Ovary (tissue), 7 donors: ENCODE measurements at regions not wholly inside any gene's neighbourhood (a gene's known extent, or its start where the extent isn't known, plus 50 kb on each side); places are given as distances from the start of the nearest gene placed in this dataset.

ENCODE experiments used
- DNase-seq, 5 donors: peaks; one replicate each; pipeline ENCODE4 v3.0.0-alpha.2; 2019 to 2020
- H3K27ac ChIP-seq, 2 donors: fragments of 200-600 bp; one replicate each; pipeline versions ENCODE4 v1.5.1 to v1.8.0; 2019 to 2022
- H3K27me3 ChIP-seq: fragments of 200-600 bp; one replicate; pipeline ENCODE4 v1.8.0; 2022
- H3K36me3 ChIP-seq: fragments of 200-600 bp; sonication (generic); one replicate; pipeline ENCODE4 v1.5.1; 2019
- H3K4me1 ChIP-seq: one replicate; pipeline ENCODE4 v1.8.1; 2013; ENCODE audit warnings: mild to moderate bottlenecking, moderate library complexity; ENCODE audit not compliant: insufficient read depth
- H3K4me3 ChIP-seq: fragments of 200-600 bp; sonication (generic); one replicate; pipeline ENCODE4 v1.5.1; 2017
- H3K9me3 ChIP-seq, 2 donors: fragments of 200-600 bp in 1 of 2; sonication (generic) in 1 of 2; one replicate each; pipeline versions ENCODE4 v1.5.1 to v1.8.1; 2013 to 2019; ENCODE audit warnings: mild to moderate bottlenecking in 1 of 2, moderate library complexity in 1 of 2
- CTCF ChIP-seq, 3 donors: fragments of 450-650 bp in 2 of 3; fragments of 200-600 bp in 1 of 3; IDR thresholded peaks; one replicate each; pipeline versions ENCODE4 v1.5.1 to v1.8.0; 2016 to 2022; ENCODE audit warnings: antibody characterized with exemption in 3 of 3, mild to moderate bottlenecking in 1 of 3
- EP300 ChIP-seq: sonication (generic); formaldehyde crosslinking; IDR thresholded peaks from one replicate; pipeline ENCODE4 v1.6.1; 2017; ENCODE audit warnings: antibody characterized with exemption
- POLR2A ChIP-seq: fragments of 450-650 bp; IDR thresholded peaks from one replicate; pipeline ENCODE4 v1.6.1; 2017; ENCODE audit warnings: antibody characterized with exemption, mild to moderate bottlenecking, moderate library complexity
- WGBS, 3 donors: extraction: QIAGEN DNeasy Blood & Tissue Kit in 1 of 3; methylation state at CpG; one replicate each; pipeline versions ENCODE4 v1.1.5 to v1.1.7; 2013 to 2017; 5-methylcytosine and 5-hydroxymethylcytosine counted together
- intact Hi-C, 4 donors: fragments of 100-400 bp; cut with DNase I; formaldehyde crosslinking; loops; one replicate each; pipeline versions ENCODE4 v1.11.0 to v1.15.1; 2022 to 2023
- donor health status: DM: no; HTN: no; CAD: no; lungs with moderate emphysema.
- donor health status: DM: no; HTN: no; CAD: no.
- donor health status: Bipolar disorder and iron deficiency.
- donor health status: DM: no; HTN: no; CAD: no.
- donor health status: DM: yes; HTN: yes; CAD: no.

GRCh38 chr3:118607915-118608820, 426.5 kb downstream of the IGSF11 start:
- no peak overlapping the region for H3K27ac ChIP-seq

DNA sequence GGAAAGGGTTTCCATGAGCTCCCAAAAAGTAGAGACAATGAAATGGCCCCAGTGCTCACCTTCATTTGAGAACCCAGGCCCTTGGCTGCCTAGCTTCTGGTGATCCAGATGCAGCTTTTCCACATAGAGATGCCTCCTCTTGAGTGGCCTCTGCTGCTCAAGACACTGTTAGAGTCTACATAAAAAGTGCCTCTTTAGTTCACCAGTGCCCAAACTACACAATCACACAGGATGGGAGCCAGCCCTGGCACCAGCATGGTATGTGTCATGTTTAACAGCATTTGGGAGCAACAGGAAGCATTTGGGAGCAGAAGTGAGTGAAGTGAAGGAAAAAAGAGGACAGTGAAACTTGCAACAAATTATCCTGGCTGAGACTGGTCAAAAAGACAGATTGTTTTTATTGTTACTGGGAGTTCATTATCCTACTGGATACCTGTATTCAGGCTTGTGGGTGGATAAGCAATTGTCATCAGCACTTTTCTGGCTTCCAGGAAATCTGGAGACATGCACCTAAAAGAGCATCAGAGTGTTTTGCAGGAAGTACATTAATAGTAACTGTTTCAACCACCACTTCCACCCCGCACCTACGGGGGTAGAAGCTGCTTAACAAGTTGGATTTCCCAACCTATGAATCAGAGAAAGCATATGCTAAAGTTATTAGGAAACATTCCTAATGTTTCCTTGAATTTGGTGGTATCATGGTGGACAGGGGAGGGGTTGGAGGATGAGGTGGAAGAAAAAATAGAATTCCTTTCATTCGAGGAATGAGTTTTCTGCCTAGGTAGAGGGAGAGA, 416.2 kb downstream of the IGSF11 start:
- no peaks in the 10 kb centered on the region for H3K27me3 ChIP-seq
- no peak overlapping the region for H3K4me3 ChIP-seq
- no peaks in the 10 kb centered on the region for H3K4me1 ChIP-seq
- 48 to 80% (median 52%) methylated on average over 3 of the region's 3 CpGs for WGBS, 3 donors
- H3K36me3 ChIP-seq, result no peaks in the 10 kb centered on the region
- no peaks in the 10 kb centered on the region for H3K9me3 ChIP-seq
- intact Hi-C loops, result no loop called here
- no peak for DNase-seq
- no peak overlapping the region for H3K27ac ChIP-seq
- TF ChIP-seq CTCF (IDR thresholded peaks at IDR 0.05) (no peak), POLR2A (no peak), EP300 (no peak)

More at GRCh38 chr3:118607915-118608820, 426.5 kb downstream of the IGSF11 start:
- DNase-seq, result no peak
- WGBS, 3 donors, result 89 to 93% (median 89%) methylated on average over 5 of the region's 5 CpGs
- TF ChIP-seq EP300 (no peak), CTCF (IDR thresholded peaks at IDR 0.05) (no peak), POLR2A (no peak)
- Histone ChIP-seq H3K36me3 (no peaks in the 10 kb centered on the region), H3K27me3 (no peaks in the 10 kb centered on the region), H3K4me3 (no peak overlapping the region), H3K9me3 (no peaks in the 10 kb centered on the region), H3K4me1 (no peaks in the 10 kb centered on the region)
- intact Hi-C loops, result no loop called here

DNA sequence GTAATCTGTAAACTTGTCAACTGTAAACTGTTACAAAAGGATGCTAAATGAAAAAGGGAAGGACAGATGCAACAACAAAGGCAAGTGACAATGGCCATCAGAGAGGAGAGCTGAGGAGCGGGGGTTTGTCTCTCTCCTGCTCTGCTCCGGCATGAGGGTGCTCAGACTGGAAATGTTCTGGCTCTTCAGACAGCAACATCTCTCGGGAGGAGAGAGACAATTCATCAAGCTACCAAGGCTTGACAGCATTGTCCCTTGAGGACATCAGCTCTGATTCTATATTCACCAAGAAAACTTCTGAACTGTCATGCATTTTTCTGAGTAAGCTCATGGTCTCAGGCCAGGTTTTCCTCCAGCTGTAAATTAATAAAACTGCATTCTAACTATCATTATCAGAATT, 408.2 kb downstream of the IGSF11 start:
- TF ChIP-seq CTCF (IDR thresholded peaks at IDR 0.05) (no peak), POLR2A (no peak), EP300 (no peak)
- WGBS, 3 donors, result 76 to 87% (median 79%) methylated on average over 3 of the region's 3 CpGs
- no peak overlapping the region for H3K4me3 ChIP-seq
- no peaks in the 10 kb centered on the region for H3K4me1 ChIP-seq
- H3K27me3 ChIP-seq, result no peaks in the 10 kb centered on the region
- DNase-seq, result no peak
- no peak overlapping the region for H3K27ac ChIP-seq
- H3K36me3 ChIP-seq, result no peaks in the 10 kb centered on the region
- intact Hi-C loops, result no loop called here
- no peaks in the 10 kb centered on the region for H3K9me3 ChIP-seq

DNA sequence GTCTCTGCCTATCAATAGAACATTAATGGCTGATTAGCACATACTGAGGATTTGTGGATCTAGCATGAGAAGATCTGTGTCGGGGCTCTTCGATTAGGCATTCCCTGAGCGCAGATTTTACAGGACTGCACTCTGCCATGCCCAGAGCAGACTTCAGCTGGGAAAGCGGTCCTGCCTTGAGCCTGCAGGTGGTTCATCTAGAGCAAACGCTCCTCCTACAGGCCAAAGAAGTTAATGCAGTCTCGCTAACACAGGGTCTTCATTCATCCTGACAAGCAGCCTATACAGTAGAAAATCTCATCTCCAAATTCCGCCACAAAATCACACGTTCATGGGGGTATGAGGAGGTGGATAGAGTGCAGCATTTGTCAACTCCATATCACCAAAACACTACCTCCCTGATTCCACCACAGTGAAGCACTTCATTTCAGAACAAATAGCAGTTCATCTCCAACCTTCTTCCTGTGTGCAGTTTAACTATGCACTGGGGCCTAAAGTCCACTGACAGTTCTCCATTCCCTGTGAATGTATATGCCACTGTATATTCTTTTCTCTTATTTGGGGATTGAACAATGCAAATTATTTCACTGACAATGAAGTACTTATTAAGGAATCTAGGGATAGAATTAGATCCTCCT, 405.8 kb downstream of the IGSF11 start:
- H3K27ac ChIP-seq, result no peak overlapping the region
- H3K27me3 ChIP-seq, result no peaks in the 10 kb centered on the region
- TF ChIP-seq EP300 (no peak), CTCF (IDR thresholded peaks at IDR 0.05) (peak in 1 of 3 donors; percentile 33)
- no peaks in the 10 kb centered on the region for H3K4me1 ChIP-seq
- H3K9me3 ChIP-seq, result no peaks in the 10 kb centered on the region
- peak in 4 of 5 donors; percentile 8 to 31 (median 22) for DNase-seq
- no peak overlapping the region for H3K4me3 ChIP-seq
- H3K36me3 ChIP-seq, result no peaks in the 10 kb centered on the region
- WGBS, 3 donors, result 3 to 7% (median 3%) methylated on average over 8 of the region's 8 CpGs
- intact Hi-C loops, result no loop called here
